ENCODE measurements at regions not wholly inside any gene's neighbourhood (a gene's known extent, or its start where the extent isn't known, plus 50 kb on each side); places are given as distances from the start of the nearest gene placed in this dataset.

GRCh38 chr18:8979258-8979988 is 123.1 kb upstream of the NDUFV2 start (continued):
- TF ChIP-seq CHD7 (IDR thresholded peaks at IDR 0.05; ENCODE audit: insufficient replicate concordance, low read length) (no peak), MAX (IDR thresholded peaks at IDR 0.05) (no peak), NRF1 (IDR thresholded peaks at IDR 0.05; ENCODE audit: low read depth, low read length) (no peak), CHD1 (IDR thresholded peaks at IDR 0.05; ENCODE audit: low read depth, low read length) (no peak), TEAD4 (IDR thresholded peaks at IDR 0.05; ENCODE audit: low read depth, low read length) (no peak), KDM1A (IDR thresholded peaks at IDR 0.05; ENCODE audit: borderline replicate concordance, low read length) (no peak), EZH2 (IDR thresholded peaks at IDR 0.05; ENCODE audit: low read depth, low read length, severe bottlenecking) (no peak), FOSL1 (IDR thresholded peaks at IDR 0.05; ENCODE audit: insufficient read depth, low read depth, low read length) (no peak), PHF8 (conservative IDR thresholded peaks at IDR 0.05; ENCODE audit: low read depth, low read length) (no peak)

Data from H1 (cell line).